ENCODE measurements at regions not wholly inside any gene's neighbourhood (a gene's known extent, or its start where the extent isn't known, plus 50 kb on each side); places are given as distances from the start of the nearest gene placed in this dataset.

- TF ChIP-seq, protein P1, sequence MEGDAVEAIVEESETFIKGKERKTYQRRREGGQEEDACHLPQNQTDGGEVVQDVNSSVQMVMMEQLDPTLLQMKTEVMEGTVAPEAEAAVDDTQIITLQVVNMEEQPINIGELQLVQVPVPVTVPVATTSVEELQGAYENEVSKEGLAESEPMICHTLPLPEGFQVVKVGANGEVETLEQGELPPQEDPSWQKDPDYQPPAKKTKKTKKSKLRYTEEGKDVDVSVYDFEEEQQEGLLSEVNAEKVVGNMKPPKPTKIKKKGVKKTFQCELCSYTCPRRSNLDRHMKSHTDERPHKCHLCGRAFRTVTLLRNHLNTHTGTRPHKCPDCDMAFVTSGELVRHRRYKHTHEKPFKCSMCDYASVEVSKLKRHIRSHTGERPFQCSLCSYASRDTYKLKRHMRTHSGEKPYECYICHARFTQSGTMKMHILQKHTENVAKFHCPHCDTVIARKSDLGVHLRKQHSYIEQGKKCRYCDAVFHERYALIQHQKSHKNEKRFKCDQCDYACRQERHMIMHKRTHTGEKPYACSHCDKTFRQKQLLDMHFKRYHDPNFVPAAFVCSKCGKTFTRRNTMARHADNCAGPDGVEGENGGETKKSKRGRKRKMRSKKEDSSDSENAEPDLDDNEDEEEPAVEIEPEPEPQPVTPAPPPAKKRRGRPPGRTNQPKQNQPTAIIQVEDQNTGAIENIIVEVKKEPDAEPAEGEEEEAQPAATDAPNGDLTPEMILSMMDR (IDR thresholded peaks at IDR 0.05), result no peak
- TF ChIP-seq POLR2A (IDR thresholded peaks at IDR 0.05), result no peak
Observed at GRCh38 chr1:117735045-117735992, 129.5 kb downstream of the TENT5C start.

Data from heart left ventricle (tissue), 13 donors.